ENCODE measurements at regions not wholly inside any gene's neighbourhood (a gene's known extent, or its start where the extent isn't known, plus 50 kb on each side); places are given as distances from the start of the nearest gene placed in this dataset.

DNA sequence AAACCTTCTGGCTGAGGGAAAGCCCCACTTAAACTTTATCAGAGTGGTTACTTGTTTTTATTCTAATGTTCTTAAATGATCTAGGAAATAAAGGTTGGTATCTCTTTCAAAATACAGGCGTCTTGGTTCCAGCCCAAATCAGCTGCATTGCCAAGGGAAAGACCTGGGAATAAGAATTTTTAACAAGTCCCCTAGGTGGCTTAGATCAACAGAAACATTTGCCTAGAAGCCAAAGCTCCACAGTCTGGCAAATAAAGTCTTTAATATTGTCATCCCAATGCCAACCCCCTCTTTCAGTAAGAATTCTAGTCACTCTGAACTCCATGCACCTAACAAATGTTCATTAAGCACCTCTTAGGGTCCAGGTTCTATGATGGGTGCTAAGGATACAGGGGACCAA is 66.8 kb downstream of the ARL6IP4 start:
- no peak overlapping the region for H3K9ac ChIP-seq (ENCODE audit: low read length)
- H3K9me3 ChIP-seq (ENCODE audit: control insufficient read depth in 1 of 2, insufficient read depth in 1 of 2, low read depth in 1 of 2, low read length in 2 of 2), result no peaks in the 10 kb centered on the region
- intact Hi-C loops (cut with micrococcal nuclease), result no loop called here
- ChIA-PET CTCF (no interaction called here), RAD21 (ENCODE audit: low non-redundant PET in 1 of 2, low total read pairs in 2 of 2, uncharacterized antibody in 2 of 2, unreplicated experiment in 2 of 2) (no interaction called here), POLR2A (no interaction called here)
- no peak overlapping the region for H3K4me3 ChIP-seq (replicated peaks in 1 of 2; ENCODE audit: low read depth in 1 of 2, low read length in 2 of 2)
- no peak overlapping the region for H3K4me2 ChIP-seq (ENCODE audit: low read length)
- no peak overlapping the region for H2AFZ ChIP-seq (ENCODE audit: low read depth, low read length, poor library complexity, severe bottlenecking)
- no peaks in the 10 kb centered on the region for H3K27me3 ChIP-seq (ENCODE audit: insufficient read depth, low read length)
- peaks cover 0 to 10% of the 10 kb centered on the region in 2 experiments; a peak in 1 of 4 replicates for H3K4me1 ChIP-seq (ENCODE audit: control insufficient read depth in 1 of 2, insufficient read depth in 2 of 2, low read length in 2 of 2)
- ATAC-seq, result no peak
- no TSS peak for BruUV-seq (replicated peaks)
- H3K79me2 ChIP-seq (ENCODE audit: insufficient read depth, low read length), result no peaks in the 10 kb centered on the region
- no peaks in the 10 kb centered on the region; the same call in 1 of the 2 replicates for H4K20me1 ChIP-seq (ENCODE audit: insufficient read depth)
- no peaks in the 10 kb centered on the region for H3K36me3 ChIP-seq (ENCODE audit: control insufficient read depth in 1 of 2, insufficient read depth in 2 of 2, low read length in 2 of 2)
- no peak overlapping the region for H3K27ac ChIP-seq (ENCODE audit: low read depth, low read length)
- DNase-seq (ENCODE audit: low read depth, low spot score), result no peak
- TF ChIP-seq JUND (IDR thresholded peaks at IDR 0.05), result no peak
- no peak for TF ChIP-seq POLR2A (IDR thresholded peaks at IDR 0.05; ENCODE audit: borderline replicate concordance, extremely low read depth, insufficient read depth, insufficient read length)
- no peak for TF ChIP-seq RAD21 (IDR thresholded peaks at IDR 0.05; ENCODE audit: low read depth)
- TF ChIP-seq ZFX (IDR thresholded peaks at IDR 0.05), result no peak
- TF ChIP-seq SP1 (IDR thresholded peaks at IDR 0.05; ENCODE audit: low read depth), result no peak
- TF ChIP-seq FOSL1 (IDR thresholded peaks at IDR 0.05; ENCODE audit: low read depth), result no peak
- TF ChIP-seq YY1 (IDR thresholded peaks at IDR 0.05; ENCODE audit: extremely low read depth, insufficient replicate concordance, low read depth, low read length), result no peak
- TF ChIP-seq REST (IDR thresholded peaks at IDR 0.05; ENCODE audit: low read depth), result no peak
- TF ChIP-seq SIN3A (IDR thresholded peaks at IDR 0.05; ENCODE audit: low read depth), result no peak
- no peak for TF ChIP-seq EZH2 (IDR thresholded peaks at IDR 0.05)
- TF ChIP-seq, protein P1, sequence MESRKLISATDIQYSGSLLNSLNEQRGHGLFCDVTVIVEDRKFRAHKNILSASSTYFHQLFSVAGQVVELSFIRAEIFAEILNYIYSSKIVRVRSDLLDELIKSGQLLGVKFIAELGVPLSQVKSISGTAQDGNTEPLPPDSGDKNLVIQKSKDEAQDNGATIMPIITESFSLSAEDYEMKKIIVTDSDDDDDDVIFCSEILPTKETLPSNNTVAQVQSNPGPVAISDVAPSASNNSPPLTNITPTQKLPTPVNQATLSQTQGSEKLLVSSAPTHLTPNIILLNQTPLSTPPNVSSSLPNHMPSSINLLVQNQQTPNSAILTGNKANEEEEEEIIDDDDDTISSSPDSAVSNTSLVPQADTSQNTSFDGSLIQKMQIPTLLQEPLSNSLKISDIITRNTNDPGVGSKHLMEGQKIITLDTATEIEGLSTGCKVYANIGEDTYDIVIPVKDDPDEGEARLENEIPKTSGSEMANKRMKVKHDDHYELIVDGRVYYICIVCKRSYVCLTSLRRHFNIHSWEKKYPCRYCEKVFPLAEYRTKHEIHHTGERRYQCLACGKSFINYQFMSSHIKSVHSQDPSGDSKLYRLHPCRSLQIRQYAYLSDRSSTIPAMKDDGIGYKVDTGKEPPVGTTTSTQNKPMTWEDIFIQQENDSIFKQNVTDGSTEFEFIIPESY (IDR thresholded peaks at IDR 0.05; ENCODE audit: extremely low read depth, insufficient replicate concordance, low read length), result no peak
- no peak for TF ChIP-seq TCF7L2 (IDR thresholded peaks at IDR 0.05; ENCODE audit: borderline replicate concordance, extremely low read depth, insufficient read depth, insufficient read length)
- TF ChIP-seq CEBPB (IDR thresholded peaks at IDR 0.05; ENCODE audit: low read depth), result no peak
- no peak for TF ChIP-seq CBX3 (IDR thresholded peaks at IDR 0.05; ENCODE audit: low read depth)
- no peak for TF ChIP-seq EZH2phosphoT487 (IDR thresholded peaks at IDR 0.05; ENCODE audit: borderline replicate concordance)
- no peak for TF ChIP-seq EGR1 (IDR thresholded peaks at IDR 0.05; ENCODE audit: low read depth)
- TF ChIP-seq, protein P2, sequence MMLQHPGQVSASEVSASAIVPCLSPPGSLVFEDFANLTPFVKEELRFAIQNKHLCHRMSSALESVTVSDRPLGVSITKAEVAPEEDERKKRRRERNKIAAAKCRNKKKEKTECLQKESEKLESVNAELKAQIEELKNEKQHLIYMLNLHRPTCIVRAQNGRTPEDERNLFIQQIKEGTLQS (IDR thresholded peaks at IDR 0.05), result no peak
- no peak for TF ChIP-seq POLR2AphosphoS5 (IDR thresholded peaks at IDR 0.05; ENCODE audit: low read depth, low read length)
- TF ChIP-seq MAX (IDR thresholded peaks at IDR 0.05), result no peak
- no peak for TF ChIP-seq SRF (IDR thresholded peaks at IDR 0.05; ENCODE audit: low read depth)
- H3K9me2 ChIP-seq (ENCODE audit: insufficient read depth), result no peaks in the 10 kb centered on the region

Measured in HCT116 (cell line).